ENCODE measurements at regions not wholly inside any gene's neighbourhood (a gene's known extent, or its start where the extent isn't known, plus 50 kb on each side); places are given as distances from the start of the nearest gene placed in this dataset.

DNA sequence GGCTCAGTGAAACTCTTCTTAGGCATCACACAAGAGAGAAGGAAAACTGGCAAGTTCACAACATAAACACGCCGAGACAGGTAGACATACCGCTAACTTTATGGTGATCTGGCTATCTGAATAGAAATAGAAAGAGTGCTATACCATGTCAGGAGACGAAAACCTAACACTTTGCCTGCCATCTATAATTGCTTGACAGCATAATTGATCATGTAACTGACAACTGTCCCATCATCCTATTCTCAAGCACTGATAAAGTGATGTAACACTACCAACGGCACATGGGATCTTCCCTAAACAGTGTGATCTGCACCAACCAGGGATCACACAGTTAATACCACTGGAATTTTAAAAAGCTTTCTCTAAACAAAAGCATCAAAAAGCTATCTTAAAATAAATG, 270.9 kb upstream of the NSMCE3 start:
- TF ChIP-seq, protein P1, sequence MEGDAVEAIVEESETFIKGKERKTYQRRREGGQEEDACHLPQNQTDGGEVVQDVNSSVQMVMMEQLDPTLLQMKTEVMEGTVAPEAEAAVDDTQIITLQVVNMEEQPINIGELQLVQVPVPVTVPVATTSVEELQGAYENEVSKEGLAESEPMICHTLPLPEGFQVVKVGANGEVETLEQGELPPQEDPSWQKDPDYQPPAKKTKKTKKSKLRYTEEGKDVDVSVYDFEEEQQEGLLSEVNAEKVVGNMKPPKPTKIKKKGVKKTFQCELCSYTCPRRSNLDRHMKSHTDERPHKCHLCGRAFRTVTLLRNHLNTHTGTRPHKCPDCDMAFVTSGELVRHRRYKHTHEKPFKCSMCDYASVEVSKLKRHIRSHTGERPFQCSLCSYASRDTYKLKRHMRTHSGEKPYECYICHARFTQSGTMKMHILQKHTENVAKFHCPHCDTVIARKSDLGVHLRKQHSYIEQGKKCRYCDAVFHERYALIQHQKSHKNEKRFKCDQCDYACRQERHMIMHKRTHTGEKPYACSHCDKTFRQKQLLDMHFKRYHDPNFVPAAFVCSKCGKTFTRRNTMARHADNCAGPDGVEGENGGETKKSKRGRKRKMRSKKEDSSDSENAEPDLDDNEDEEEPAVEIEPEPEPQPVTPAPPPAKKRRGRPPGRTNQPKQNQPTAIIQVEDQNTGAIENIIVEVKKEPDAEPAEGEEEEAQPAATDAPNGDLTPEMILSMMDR (IDR thresholded peaks at IDR 0.05): no peak
- intact Hi-C loops (cut with DNase I): loop anchor here (10.0 kb wide), 1 partner anchor 56 kb away; no protein-coding TSS in a partner anchor
- no peaks in the 10 kb centered on the region for H3K4me1 ChIP-seq
- no peaks in the 10 kb centered on the region for H3K36me3 ChIP-seq
- no peaks in the 10 kb centered on the region for H3K27me3 ChIP-seq
- no peak for DNase-seq (ENCODE audit: low spot score in 2 of 2)
- no peak overlapping the region for H3K4me3 ChIP-seq
- peaks cover 0 to under 1% of the 10 kb centered on the region in 2 donors for H3K9me3 ChIP-seq
- H3K27ac ChIP-seq: no peak overlapping the region

DNA sequence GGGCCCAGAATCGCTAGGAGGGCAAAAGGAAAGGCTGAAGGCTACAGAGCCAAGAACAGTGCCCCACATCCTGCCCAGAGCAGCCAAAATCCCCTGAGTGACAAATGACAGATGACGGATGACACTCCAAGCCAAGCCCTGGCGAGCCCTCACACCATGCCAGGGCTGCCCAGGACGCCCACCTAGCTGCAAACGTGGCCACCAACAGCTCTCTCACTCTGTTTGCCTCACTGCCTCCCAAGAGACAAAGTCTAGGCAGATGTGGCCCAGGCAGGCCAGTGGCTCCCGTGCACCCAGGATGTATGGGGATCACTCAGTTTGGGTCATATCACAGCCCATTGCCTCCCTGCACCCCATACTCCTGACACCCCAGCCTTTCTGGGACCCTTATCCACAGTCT, 270.1 kb upstream of the NSMCE3 start:
- no peaks in the 10 kb centered on the region for H3K36me3 ChIP-seq
- no peaks in the 10 kb centered on the region for H3K27me3 ChIP-seq
- no peak overlapping the region for H3K27ac ChIP-seq
- no peak overlapping the region for H3K4me3 ChIP-seq
- TF ChIP-seq, protein P1 (IDR thresholded peaks at IDR 0.05): no peak
- intact Hi-C loops (cut with DNase I): loop anchor here (5.0 to 10.0 kb wide), 2 partner anchors 37 to 55 kb away; no protein-coding TSS in a partner anchor
- peaks cover 0 to 2% of the 10 kb centered on the region in 2 donors for H3K4me1 ChIP-seq
- no peaks in the 10 kb centered on the region for H3K9me3 ChIP-seq
- DNase-seq (ENCODE audit: low spot score in 2 of 2): no peak

DNA sequence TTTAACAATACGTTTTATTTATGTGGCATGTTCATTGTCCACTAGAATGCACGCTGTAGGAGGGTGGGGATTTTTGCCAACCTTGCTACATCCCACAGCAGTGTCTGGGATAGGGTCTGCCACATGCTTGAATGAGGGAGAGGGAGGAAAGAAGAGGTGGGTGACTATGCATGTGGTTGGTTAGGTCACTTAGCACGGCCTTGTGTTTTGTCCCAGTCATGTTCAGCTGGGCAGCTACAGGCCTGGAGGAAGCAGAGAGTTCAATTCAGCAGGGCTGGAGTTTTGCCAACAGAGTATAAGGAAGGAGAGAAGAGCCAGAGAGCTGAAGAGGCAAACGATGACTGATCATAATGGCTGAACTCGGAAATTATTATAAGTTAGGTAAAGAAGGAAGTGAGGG, 268.4 kb upstream of the NSMCE3 start:
- DNase-seq (ENCODE audit: low spot score in 2 of 2): no peak
- Histone ChIP-seq H3K9me3 (no peaks in the 10 kb centered on the region), H3K4me3 (no peak overlapping the region), H3K27me3 (no peaks in the 10 kb centered on the region), H3K36me3 (no peaks in the 10 kb centered on the region), H3K27ac (no peak overlapping the region), H3K4me1 (peaks cover 0 to 4% of the 10 kb centered on the region in 2 donors)
- intact Hi-C loops (cut with DNase I): loop anchor here (5.0 kb wide), 1 partner anchor 36 kb away; no protein-coding TSS in a partner anchor
- TF ChIP-seq, protein P1 (IDR thresholded peaks at IDR 0.05): no peak

DNA sequence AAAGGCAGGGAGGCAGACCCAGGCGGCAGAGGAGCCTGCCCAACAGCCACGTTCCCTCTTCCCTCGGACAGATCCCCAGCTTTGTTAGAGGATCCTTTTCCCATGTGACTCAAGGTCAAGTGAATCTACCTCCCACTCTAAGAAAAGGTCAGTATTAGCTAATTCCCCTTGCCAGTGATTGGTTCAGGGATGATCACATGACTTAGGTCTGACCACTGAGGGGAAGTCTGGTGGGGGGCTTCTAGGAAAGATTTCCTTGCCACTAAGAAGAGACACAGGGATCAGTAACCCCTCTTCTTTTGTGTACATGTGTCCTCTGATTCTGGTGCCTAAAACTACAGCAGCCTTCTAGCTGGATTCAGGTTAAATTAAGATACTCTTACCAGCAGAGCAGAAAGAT, 266.3 kb upstream of the NSMCE3 start:
- intact Hi-C loops (cut with DNase I): loop anchor here (5.0 kb wide), 1 partner anchor 34 kb away; no protein-coding TSS in a partner anchor
- TF ChIP-seq, protein P1 (IDR thresholded peaks at IDR 0.05): no peak
- Histone ChIP-seq H3K36me3 (no peaks in the 10 kb centered on the region), H3K4me1 (peaks cover 0 to 4% of the 10 kb centered on the region in 2 donors), H3K9me3 (no peaks in the 10 kb centered on the region), H3K27me3 (no peaks in the 10 kb centered on the region), H3K27ac (no peak overlapping the region), H3K4me3 (no peak overlapping the region)
- DNase-seq (ENCODE audit: low spot score in 2 of 2): no peak

DNA sequence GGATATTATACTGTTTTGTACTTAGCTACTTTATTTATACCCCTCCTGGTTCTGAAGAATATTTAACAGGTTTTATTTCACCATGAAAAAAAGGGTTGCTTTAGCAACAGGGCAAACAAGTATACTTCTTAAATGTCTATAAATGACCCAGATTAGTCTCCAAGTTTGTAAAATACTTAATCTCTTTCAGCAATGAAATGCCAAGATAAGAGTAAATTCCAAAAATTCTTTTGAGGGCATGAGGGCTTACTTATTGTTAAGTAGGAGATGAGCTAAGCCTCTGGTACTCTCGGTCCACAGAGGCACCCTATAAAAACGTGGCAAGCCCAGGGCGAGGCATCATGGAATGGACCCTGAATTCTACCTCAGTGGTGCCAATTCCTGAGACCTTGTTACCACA, 264.8 kb upstream of the NSMCE3 start:
- Histone ChIP-seq H3K36me3 (no peaks in the 10 kb centered on the region), H3K27ac (peak overlapping the region; percentile 50 to 59), H3K4me3 (no peak overlapping the region), H3K4me1 (peaks cover 0 to 4% of the 10 kb centered on the region in 2 donors), H3K27me3 (no peaks in the 10 kb centered on the region), H3K9me3 (no peaks in the 10 kb centered on the region)
- intact Hi-C loops (cut with DNase I): loop anchor here (5.0 kb wide), 1 partner anchor 38 kb away; a partner anchor contains a TSS
- DNase-seq (ENCODE audit: low spot score in 2 of 2): no peak
- TF ChIP-seq, protein P1 (IDR thresholded peaks at IDR 0.05): no peak

DNA sequence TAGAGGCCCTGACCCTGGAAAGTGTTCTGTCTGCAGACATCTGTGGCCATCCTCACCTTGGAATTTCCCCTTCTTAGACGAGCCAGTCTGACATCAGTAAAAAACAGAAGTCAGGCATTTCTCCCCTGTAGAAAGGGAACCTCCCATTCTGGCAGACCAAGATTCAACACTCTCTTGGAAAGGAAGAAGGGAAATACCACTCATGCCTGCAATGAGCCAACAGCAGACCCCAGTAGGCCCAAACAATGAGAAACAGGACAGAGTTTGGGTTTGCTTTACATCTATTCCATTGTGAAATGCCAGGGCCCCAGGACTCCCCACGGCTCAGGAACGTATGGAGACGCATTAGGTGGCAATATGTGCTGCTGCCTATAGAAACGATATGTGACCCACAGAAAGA, 264.0 kb upstream of the NSMCE3 start:
- H3K4me3 ChIP-seq: no peak overlapping the region
- no peaks in the 10 kb centered on the region for H3K27me3 ChIP-seq
- TF ChIP-seq, protein P1 (IDR thresholded peaks at IDR 0.05): no peak
- intact Hi-C loops (cut with DNase I): loop anchor here (5.0 kb wide), 1 partner anchor 39 kb away; a partner anchor contains a TSS
- peak overlapping the region; percentile 50 to 59 for H3K27ac ChIP-seq
- no peak for DNase-seq (ENCODE audit: low spot score in 2 of 2)
- H3K4me1 ChIP-seq: peaks cover 0 to 4% of the 10 kb centered on the region in 2 donors
- H3K9me3 ChIP-seq: no peaks in the 10 kb centered on the region
- H3K36me3 ChIP-seq: no peaks in the 10 kb centered on the region
